Stimulated activated CD4-positive, alpha-beta T cell treated with anti-CD3 and anti-CD28 coated beads, Interleukin-4, amount 100 ng/mL, for 4 hours (primary cell): ENCODE measurements at regions not wholly inside any gene's neighbourhood (a gene's known extent, or its start where the extent isn't known, plus 50 kb on each side); places are given as distances from the start of the nearest gene placed in this dataset.
"Not testable (repeated sequence)": the region's sequence is repeated elsewhere in the genome, so short reads cannot be mapped to it uniquely, and the experiment has no call there.

Experiments
- DNase-seq, 2 experiments: peaks; one replicate each; pipeline ENCODE4 v3.0.0-alpha.2; 2020

GRCh38 chr9:73095425-73095824 is 56.2 kb upstream of the ANXA1 start:
- no peak for DNase-seq

GRCh38 chr9:73093740-73094379 is 57.8 kb upstream of the ANXA1 start:
- DNase-seq = no peak

GRCh38 chr9:73093016-73093739 is 58.5 kb upstream of the ANXA1 start:
- no peak for DNase-seq

DNA sequence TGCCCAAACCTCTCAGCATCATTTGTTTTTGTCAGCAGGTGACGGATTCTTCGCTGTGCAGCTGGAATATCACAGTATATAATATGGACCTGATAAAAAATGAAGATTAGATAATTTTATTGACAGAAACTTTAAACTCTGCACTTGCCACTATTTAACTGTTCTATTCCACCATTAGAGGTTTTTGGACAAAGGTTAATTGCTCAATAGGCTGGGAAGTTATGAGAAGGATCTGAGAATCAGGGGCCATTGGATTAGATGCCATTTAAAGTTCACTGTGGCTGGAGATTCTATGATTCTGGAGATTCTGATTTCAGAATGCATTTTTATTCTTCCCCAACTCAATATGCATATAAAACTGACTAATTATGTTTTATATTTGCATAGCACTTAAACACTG is 59.8 kb upstream of the ANXA1 start:
- no peak for DNase-seq

- DNase-seq = no peak
Measured at GRCh38 chr9:73090214-73090613, 61.5 kb upstream of the ANXA1 start.

- DNase-seq = no peak
Measured at GRCh38 chr9:73089304-73089985, 62.2 kb upstream of the ANXA1 start.

GRCh38 chr9:73087876-73088275 is 63.8 kb upstream of the ANXA1 start:
- DNase-seq = not testable (repeated sequence)

DNA sequence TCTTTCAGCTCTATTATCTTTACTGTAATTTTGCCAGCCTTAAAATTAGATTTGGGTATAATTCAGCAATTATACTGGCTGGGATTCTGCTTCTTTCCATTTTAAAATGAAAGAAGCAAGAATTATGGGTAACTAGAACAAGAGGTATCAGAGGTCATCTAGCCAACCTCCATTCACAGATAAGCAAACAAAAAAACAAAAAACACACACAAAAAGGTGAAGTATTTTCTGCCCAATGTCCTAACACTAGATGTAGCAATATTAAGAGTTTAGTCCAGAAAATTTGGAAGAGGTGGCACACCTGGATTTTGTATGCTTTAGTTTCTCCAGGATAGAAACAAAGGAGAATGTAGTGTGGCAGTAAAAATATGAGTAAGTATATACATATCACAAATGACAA is 68.1 kb upstream of the ANXA1 start:
- no peak for DNase-seq

- DNase-seq = no peak
Measured at GRCh38 chr9:73081979-73082657, 69.5 kb upstream of the ANXA1 start.

DNA sequence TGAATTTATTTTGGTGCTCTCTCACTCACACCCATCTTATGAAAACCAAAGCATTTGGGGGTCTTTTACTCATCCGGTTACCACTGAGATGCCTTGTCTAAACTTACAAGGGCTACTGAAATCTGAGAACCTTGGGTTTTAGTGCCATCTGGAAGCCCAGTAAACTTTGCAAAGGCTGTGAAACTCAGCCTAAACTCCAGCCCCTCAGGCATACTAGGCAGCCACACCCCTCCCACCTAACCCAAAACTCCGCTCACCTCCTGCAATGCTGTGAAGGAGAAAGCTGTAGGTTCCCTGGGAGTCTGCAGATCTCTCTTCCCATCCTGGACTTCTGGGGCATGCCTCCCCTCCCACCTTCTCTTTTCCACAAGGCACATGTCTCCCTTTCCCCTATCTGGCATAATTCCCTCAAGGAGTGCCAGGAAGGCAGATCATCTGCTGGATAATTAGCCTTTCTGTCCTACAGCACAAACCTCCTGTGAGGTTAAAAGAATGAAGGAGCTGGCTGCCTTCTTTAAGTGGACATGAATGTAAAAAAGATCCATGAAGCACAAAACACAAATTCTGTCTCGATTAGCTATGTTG is 71.5 kb upstream of the ANXA1 start:
- DNase-seq = no peak

- no peak for DNase-seq
Measured at GRCh38 chr9:73079326-73079725, 72.3 kb upstream of the ANXA1 start.

DNA sequence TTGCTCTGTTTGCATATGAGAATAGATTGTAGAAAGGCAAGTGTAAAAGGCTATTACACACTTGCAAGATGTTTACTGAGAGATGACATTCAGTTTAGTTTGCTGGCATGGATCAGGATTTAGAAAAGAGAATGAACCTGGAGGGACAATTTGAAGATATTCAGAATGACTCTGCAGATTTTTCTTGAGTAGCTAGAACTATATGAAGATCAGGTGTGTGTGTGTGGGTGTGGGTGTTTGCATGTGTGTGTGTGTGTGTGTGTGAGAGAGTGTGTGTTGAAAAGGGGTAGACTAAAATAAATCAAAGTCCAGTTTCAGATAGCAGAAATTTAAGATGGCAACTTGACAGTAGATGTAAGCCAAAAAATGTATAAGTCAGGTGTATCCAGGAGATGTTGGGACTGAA is 74.0 kb upstream of the ANXA1 start:
- no peak for DNase-seq

GRCh38 chr9:73076970-73077369 is 74.7 kb upstream of the ANXA1 start:
- no peak for DNase-seq

DNA sequence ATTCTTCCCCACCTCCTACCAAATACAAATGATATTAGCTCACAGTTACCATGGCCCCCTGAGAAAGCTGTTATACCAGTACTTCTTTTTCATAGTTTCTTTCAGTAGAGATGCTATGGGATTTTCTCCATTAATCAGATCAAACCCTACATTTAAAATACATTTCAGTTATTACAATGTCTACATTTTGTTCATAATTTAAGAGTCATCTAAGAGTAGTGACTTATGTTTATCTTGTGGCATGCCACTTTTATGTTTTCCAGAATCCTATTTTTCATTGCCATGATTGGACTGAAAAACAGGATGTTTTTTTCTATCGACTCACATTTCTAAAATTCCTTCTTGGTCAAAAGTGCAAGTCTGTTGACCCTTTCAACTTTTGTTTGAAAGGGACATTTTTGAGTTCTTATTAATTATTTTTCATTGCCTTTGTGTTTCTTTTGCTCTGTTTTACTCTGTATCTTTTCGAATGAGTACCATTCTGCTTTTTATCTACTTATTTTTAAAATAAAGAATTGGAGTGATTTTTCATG is 77.4 kb upstream of the ANXA1 start:
- DNase-seq = no peak

- DNase-seq = no peak
Measured at GRCh38 chr9:73073337-73074175, 78.1 kb upstream of the ANXA1 start.

DNA sequence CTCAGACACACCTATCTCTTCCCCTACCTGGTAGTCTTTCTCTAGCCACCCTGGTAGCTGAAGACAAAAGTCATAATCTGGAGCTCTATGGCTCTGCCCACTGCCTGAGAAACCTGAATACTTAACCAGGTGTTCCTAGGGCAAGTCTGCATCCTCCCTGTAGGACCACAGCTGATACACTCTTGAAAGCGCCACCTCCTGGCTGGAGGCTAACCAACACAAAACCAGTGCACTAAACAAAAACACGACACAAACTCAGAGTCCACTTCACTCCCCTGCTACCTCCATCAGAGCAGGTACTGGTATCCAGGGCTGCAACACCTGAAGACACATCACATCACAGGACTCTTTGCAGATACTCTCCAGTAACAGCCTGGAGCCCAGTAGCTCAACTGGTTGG is 84.6 kb upstream of the ANXA1 start:
- no peak for DNase-seq

- no peak for DNase-seq
Measured at GRCh38 chr9:73065439-73065838, 86.2 kb upstream of the ANXA1 start.

DNA sequence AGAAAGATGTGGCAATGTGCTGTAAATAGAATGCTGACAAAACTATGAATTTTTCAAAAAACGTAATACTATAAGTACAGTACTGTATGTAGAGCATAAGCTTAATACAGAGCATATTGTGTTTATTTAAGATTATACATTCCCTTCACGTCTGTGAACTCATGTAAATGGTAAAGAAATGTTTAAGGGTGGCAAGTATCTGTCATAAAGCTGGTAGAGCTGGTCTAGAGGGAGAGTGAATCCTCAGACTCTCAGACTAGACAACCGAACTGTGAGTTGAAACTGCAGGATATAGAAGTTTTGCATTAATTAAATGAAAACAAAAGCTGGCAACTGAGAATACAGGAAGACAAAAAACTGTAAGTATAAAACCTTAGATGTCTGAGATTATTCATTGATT is 87.3 kb upstream of the ANXA1 start:
- no peak for DNase-seq

DNA sequence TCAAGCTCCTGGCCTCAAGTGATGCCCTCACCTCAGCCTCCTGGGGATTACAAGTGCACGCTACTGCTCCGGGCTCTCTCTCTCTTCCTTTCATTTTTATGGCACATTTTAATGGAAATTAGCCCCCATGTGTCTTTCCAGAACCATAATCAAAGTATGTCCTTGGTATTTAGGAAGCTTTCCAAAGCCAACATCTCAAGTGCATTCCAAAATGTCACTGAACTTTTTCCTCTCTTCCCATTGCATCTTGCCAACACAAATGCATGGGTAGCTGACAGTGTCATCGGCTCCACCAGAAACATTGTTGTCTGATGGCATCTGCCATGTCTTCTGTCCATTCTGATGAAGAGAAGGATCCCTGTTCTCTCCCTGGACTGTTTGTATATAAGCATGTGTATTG is 90.5 kb upstream of the ANXA1 start:
- no peak for DNase-seq

DNA sequence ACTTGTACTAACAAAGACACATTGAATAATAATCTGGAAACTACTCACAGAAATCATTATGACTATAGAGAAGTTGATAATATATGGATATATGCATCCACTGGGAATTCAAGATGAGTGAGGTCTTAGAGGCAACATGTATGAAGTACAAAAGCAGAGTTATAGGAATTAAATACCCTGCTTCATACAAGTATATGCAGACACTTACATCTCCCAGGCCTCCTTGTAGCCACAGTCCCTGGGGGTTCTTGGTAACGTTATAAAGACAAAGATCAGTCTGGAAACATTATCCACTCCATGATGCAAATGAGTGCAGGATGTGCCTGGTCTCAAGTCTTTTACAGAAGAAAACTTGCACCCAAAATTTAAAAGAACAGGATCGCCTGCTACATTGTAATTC is 92.4 kb upstream of the ANXA1 start:
- DNase-seq = no peak

DNA sequence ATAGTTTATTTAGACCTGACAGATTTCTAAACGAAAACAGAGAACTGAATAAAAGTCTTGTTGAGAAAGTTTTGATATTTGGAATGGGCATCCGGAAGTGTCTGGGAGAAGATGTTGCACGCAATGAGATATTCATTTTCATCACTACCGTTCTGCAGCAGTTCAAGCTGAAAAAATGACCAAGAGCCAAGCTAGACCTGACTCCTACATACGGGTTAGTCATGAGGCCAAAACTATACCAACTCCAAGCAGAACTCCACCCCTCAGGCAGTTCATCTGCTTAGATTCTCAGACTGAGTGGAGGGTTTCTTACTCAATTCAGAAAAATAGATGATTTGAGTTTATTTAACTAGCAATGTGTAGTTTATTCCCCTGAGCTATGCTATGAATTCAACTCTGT is 95.4 kb upstream of the ANXA1 start:
- no peak for DNase-seq

GRCh38 chr9:73054091-73054490 is 97.6 kb upstream of the ANXA1 start:
- no peak for DNase-seq
